Activated B cell treated with CpG ODN at 0.5 μM for 24 hours (primary cell): ENCODE measurements at regions not wholly inside any gene's neighbourhood (a gene's known extent, or its start where the extent isn't known, plus 50 kb on each side); places are given as distances from the start of the nearest gene placed in this dataset.

Experiments used
- ATAC-seq: fragments of 200-7000 bp; cut with Tn5 transposase; one replicate; pipeline ENCODE4 v1.10.0; 2021; ENCODE audit warnings: low read depth, mild to moderate bottlenecking, moderate library complexity
- CTCF ChIA-PET: fragments of 350-600 bp; sonication (Branson Sonifier 250); formaldehyde crosslinking; loops from one replicate; lab custom pipeline; 2021; ENCODE audit warnings: antibody characterized with exemption; lab: Charles Lee
- POLR2A ChIA-PET: fragments of 350-600 bp; sonication (Branson Sonifier 250); formaldehyde crosslinking; loops from one replicate; lab custom pipeline; 2021; ENCODE audit warnings: antibody characterized with exemption; lab: Charles Lee
- DNase-seq: peaks from one replicate; pipeline ENCODE4 v3.0.0; 2022
- H3K27ac Mint-ChIP-seq: one replicate; pipeline ENCODE4 v1.8.0; 2020; ENCODE audit warnings: mixed read lengths
- H3K27me3 Mint-ChIP-seq: one replicate; pipeline ENCODE4 v1.8.0; 2021; ENCODE audit warnings: mixed read lengths
- H3K36me3 Mint-ChIP-seq: one replicate; pipeline ENCODE4 v1.8.0; 2021; ENCODE audit warnings: low read depth, mixed read lengths
- H3K4me1 Mint-ChIP-seq: one replicate; pipeline ENCODE4 v1.8.0; 2021; ENCODE audit warnings: mixed read lengths
- H3K4me3 Mint-ChIP-seq: one replicate; pipeline ENCODE4 v1.8.0; 2020; ENCODE audit warnings: mild to moderate bottlenecking, mixed read lengths
- H3K9me3 Mint-ChIP-seq: one replicate; pipeline ENCODE4 v1.8.0; 2020; ENCODE audit warnings: mixed read lengths
- intact Hi-C: fragments of 100-400 bp; cut with micrococcal nuclease; formaldehyde crosslinking; loops from one replicate; pipeline ENCODE4 v1.15.1; 2024
- TF ChIP-seq, protein P1 (sequence below): fragments of 200-600 bp; IDR thresholded peaks from one replicate; pipeline ENCODE4 v1.8.0; 2022; ENCODE audit warnings: antibody characterized with exemption, mild to moderate bottlenecking

DNA sequence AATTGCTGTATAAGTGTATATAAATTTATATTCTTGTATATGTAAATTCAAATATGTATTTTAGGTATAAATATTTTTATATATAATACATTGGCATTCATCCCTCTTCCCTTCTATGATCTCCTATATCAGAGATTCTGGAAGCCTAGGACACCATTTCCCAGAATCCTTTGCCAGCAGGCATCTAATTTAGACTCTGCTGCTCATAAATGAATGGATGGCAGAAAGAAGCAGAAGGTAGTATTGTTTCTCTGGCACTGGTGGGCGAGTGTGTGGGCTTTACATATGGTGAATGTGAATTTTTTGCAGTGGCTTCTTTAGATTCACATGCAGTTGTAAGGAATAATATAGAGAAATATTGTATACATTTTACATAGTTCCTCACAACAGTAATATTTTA is 215.2 kb upstream of the THSD7B start:
- ATAC-seq (no peak), DNase-seq (no peak)
- CTCF ChIA-PET = no interaction called here
- Mint-ChIP-seq H3K4me3 (no peak overlapping the region), H3K27ac (no peak overlapping the region), H3K36me3 (no peaks in the 10 kb centered on the region), H3K4me1 (no peaks in the 10 kb centered on the region), H3K9me3 (no peaks in the 10 kb centered on the region), H3K27me3 (peaks cover 4% of the 10 kb centered on the region)
- POLR2A ChIA-PET = no interaction called here
- intact Hi-C loops = no loop called here
- TF ChIP-seq, protein P1, sequence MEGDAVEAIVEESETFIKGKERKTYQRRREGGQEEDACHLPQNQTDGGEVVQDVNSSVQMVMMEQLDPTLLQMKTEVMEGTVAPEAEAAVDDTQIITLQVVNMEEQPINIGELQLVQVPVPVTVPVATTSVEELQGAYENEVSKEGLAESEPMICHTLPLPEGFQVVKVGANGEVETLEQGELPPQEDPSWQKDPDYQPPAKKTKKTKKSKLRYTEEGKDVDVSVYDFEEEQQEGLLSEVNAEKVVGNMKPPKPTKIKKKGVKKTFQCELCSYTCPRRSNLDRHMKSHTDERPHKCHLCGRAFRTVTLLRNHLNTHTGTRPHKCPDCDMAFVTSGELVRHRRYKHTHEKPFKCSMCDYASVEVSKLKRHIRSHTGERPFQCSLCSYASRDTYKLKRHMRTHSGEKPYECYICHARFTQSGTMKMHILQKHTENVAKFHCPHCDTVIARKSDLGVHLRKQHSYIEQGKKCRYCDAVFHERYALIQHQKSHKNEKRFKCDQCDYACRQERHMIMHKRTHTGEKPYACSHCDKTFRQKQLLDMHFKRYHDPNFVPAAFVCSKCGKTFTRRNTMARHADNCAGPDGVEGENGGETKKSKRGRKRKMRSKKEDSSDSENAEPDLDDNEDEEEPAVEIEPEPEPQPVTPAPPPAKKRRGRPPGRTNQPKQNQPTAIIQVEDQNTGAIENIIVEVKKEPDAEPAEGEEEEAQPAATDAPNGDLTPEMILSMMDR = no peak

DNA sequence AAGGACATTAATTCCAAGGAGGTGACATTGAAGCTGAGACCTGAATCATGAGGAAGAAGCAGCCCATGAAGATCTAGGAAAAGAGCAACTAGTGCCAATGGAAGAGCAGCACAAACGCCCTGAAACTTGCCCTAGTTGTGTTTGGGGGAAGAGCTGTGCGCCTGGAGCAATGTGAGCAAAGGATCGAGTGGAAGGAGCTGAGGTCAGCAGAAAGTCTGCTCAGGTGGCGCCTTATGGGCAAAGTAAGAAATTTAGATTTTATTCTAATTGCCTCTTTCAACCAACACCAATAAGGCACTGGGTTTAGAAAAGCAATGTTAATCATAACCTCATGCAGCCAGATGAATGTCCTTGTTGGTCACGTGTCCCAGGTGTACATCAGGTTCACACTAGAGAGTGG is 226.0 kb upstream of the THSD7B start:
- Mint-ChIP-seq H3K27me3 (peaks cover 3% of the 10 kb centered on the region), H3K9me3 (no peaks in the 10 kb centered on the region), H3K4me1 (no peaks in the 10 kb centered on the region), H3K4me3 (no peak overlapping the region), H3K36me3 (no peaks in the 10 kb centered on the region), H3K27ac (no peak overlapping the region)
- DNase-seq (no peak), ATAC-seq (no peak)
- TF ChIP-seq, protein P1 = no peak
- CTCF ChIA-PET = no interaction called here
- POLR2A ChIA-PET = no interaction called here
- intact Hi-C loops = no loop called here

DNA sequence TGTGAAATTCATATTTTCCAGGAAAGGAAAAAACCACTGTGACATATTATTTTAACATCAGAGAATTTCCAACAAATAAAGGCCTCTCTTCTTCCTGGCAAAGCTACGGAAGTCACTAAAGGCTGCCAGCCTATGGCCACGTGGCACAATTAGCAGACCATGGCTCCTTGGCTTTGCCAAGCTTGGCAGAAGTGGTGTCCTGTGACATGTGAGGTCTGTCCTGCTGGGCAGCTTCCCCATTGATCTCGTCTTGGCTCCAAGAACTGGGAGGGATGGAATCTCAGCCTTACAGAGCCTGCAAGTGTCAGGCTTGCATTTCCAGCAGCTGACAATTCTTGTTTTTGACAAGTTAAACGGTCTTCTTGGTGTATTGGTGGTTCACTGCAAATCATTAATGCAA is 226.9 kb upstream of the THSD7B start:
- CTCF ChIA-PET = no interaction called here
- ATAC-seq = no peak
- Mint-ChIP-seq H3K27ac (no peak overlapping the region), H3K9me3 (no peaks in the 10 kb centered on the region), H3K4me1 (no peaks in the 10 kb centered on the region), H3K36me3 (no peaks in the 10 kb centered on the region), H3K27me3 (peaks cover 3% of the 10 kb centered on the region), H3K4me3 (no peak overlapping the region)
- DNase-seq = no peak
- POLR2A ChIA-PET = no interaction called here
- intact Hi-C loops = no loop called here
- TF ChIP-seq, protein P1 = no peak

DNA sequence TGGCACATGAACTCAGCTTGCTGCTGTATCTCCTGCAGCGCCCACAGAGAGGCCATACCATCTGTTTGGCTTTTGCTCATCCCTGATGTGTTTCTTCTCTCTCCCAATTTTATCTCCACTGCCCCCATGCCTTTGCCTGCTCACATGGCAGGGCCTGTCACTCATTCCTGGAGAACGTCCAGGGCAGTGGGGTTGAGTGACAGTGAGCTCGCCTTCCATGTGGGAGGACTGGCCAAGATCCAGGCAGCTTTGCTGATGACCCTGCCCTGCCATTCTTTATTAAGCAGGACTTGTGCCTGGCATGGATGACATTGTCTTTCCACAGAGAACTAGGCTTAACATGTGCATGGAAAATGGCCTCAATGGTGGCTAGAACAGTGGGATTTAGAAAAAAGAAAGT is 230.5 kb upstream of the THSD7B start:
- DNase-seq = no peak
- Mint-ChIP-seq H3K4me1 (no peaks in the 10 kb centered on the region), H3K9me3 (no peaks in the 10 kb centered on the region), H3K27ac (no peak overlapping the region), H3K36me3 (no peaks in the 10 kb centered on the region), H3K27me3 (peaks cover 8% of the 10 kb centered on the region), H3K4me3 (no peak overlapping the region)
- ChIA-PET CTCF (no interaction called here), POLR2A (no interaction called here)
- ATAC-seq = no peak
- TF ChIP-seq, protein P1 = no peak
- intact Hi-C loops = no loop called here

DNA sequence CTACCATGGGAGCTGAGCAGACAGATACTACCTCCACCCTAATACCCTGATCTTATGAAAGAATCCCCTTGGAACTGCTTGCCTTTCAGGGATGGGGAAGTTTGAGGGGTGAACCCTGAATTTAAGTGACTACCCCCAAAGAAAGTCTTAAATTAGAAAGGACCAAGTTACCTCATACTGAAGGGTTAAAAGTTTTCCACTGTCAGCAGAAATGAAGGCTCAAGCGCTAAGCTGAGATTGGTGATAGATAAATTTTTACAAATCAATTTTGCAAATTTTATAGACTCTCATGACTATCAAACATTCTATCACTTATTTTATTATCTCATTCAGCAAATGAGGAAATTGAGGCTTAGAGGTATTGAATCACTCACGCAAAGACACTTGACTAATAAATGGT is 233.2 kb upstream of the THSD7B start:
- TF ChIP-seq, protein P1 = no peak
- intact Hi-C loops = no loop called here
- Mint-ChIP-seq H3K4me1 (no peaks in the 10 kb centered on the region), H3K27ac (no peak overlapping the region), H3K4me3 (no peak overlapping the region), H3K36me3 (no peaks in the 10 kb centered on the region), H3K27me3 (peaks cover 10% of the 10 kb centered on the region), H3K9me3 (no peaks in the 10 kb centered on the region)
- POLR2A ChIA-PET = no interaction called here
- CTCF ChIA-PET = no interaction called here
- DNase-seq (no peak), ATAC-seq (no peak)
